IgD-negative memory B cell (primary cell): ENCODE measurements at regions not wholly inside any gene's neighbourhood (a gene's known extent, or its start where the extent isn't known, plus 50 kb on each side); places are given as distances from the start of the nearest gene placed in this dataset.

ENCODE experiments used
- H3K27ac Mint-ChIP-seq, 3 donors: one replicate each; pipeline ENCODE4 v1.8.0; 2020 to 2022; ENCODE audit warnings: mild to moderate bottlenecking in 3 of 3, mixed read lengths in 3 of 3, moderate library complexity in 1 of 3
- H3K27me3 Mint-ChIP-seq: one replicate; pipeline ENCODE4 v1.8.0; 2021; ENCODE audit warnings: mixed read lengths
- H3K36me3 Mint-ChIP-seq: one replicate; pipeline ENCODE4 v1.8.0; 2020; ENCODE audit warnings: mild to moderate bottlenecking, mixed read lengths
- H3K4me1 Mint-ChIP-seq, 3 donors: one replicate each; pipeline ENCODE4 v1.8.0; 2020 to 2022; ENCODE audit warnings: mixed read lengths in 3 of 3, mild to moderate bottlenecking in 1 of 3
- H3K4me3 Mint-ChIP-seq, 4 donors: one replicate each; pipeline ENCODE4 v1.8.0; 2020 to 2022; ENCODE audit warnings: mild to moderate bottlenecking in 4 of 4, mixed read lengths in 4 of 4, moderate library complexity in 3 of 4
- H3K9me3 Mint-ChIP-seq, 3 donors: one replicate each; pipeline ENCODE4 v1.8.0; 2020 to 2021; ENCODE audit warnings: mixed read lengths in 3 of 3, mild to moderate bottlenecking in 1 of 3

GRCh38 chr1:234992065-234992464 is 136.6 kb downstream of the TOMM20 start:
- H3K4me3 Mint-ChIP-seq, result no peak overlapping the region
- H3K27ac Mint-ChIP-seq, result no peak overlapping the region

GRCh38 chr1:234990874-234991801 is 137.5 kb downstream of the TOMM20 start:
- Mint-ChIP-seq H3K27ac (peak overlapping the region in 2 of 3 donors; percentile 23 to 39), H3K9me3 (no peaks in the 10 kb centered on the region), H3K4me1 (peaks cover 27 to 31% (median 30%) of the 10 kb centered on the region in 3 donors), H3K27me3 (no peaks in the 10 kb centered on the region), H3K36me3 (no peaks in the 10 kb centered on the region), H3K4me3 (no peak overlapping the region)

More at GRCh38 chr1:234992065-234992464, 136.6 kb downstream of the TOMM20 start:
- no peaks in the 10 kb centered on the region for H3K9me3 Mint-ChIP-seq
- no peaks in the 10 kb centered on the region for H3K27me3 Mint-ChIP-seq
- H3K36me3 Mint-ChIP-seq, result no peaks in the 10 kb centered on the region
- H3K4me1 Mint-ChIP-seq, result peaks cover 20 to 23% (median 23%) of the 10 kb centered on the region in 3 donors

GRCh38 chr1:234990328-234990675 is 138.3 kb downstream of the TOMM20 start:
- H3K27ac Mint-ChIP-seq, result no peak overlapping the region
- peaks cover 27 to 31% (median 30%) of the 10 kb centered on the region in 3 donors for H3K4me1 Mint-ChIP-seq
- no peaks in the 10 kb centered on the region for H3K36me3 Mint-ChIP-seq
- no peak overlapping the region for H3K4me3 Mint-ChIP-seq
- no peaks in the 10 kb centered on the region for H3K27me3 Mint-ChIP-seq
- H3K9me3 Mint-ChIP-seq, result no peaks in the 10 kb centered on the region

GRCh38 chr1:234989479-234990327 is 138.9 kb downstream of the TOMM20 start:
- no peaks in the 10 kb centered on the region for H3K36me3 Mint-ChIP-seq
- H3K27ac Mint-ChIP-seq, result no peak overlapping the region
- H3K27me3 Mint-ChIP-seq, result no peaks in the 10 kb centered on the region
- H3K4me1 Mint-ChIP-seq, result peaks cover 27 to 31% (median 30%) of the 10 kb centered on the region in 3 donors
- H3K9me3 Mint-ChIP-seq, result no peaks in the 10 kb centered on the region
- H3K4me3 Mint-ChIP-seq, result no peak overlapping the region

- Mint-ChIP-seq H3K27ac (no peak overlapping the region), H3K36me3 (peaks cover 2% of the 10 kb centered on the region), H3K9me3 (no peaks in the 10 kb centered on the region), H3K4me3 (no peak overlapping the region), H3K4me1 (peaks cover 31 to 37% (median 37%) of the 10 kb centered on the region in 3 donors), H3K27me3 (no peaks in the 10 kb centered on the region)
These were observed 139.6 kb downstream of the TOMM20 start for GRCh38 chr1:234989019-234989418.

- Mint-ChIP-seq H3K27me3 (no peaks in the 10 kb centered on the region), H3K27ac (no peak overlapping the region), H3K36me3 (peaks cover 2% of the 10 kb centered on the region), H3K4me1 (peaks cover 31 to 41% (median 40%) of the 10 kb centered on the region in 3 donors), H3K4me3 (peak overlapping the region in 1 of 4 donors; percentile 88), H3K9me3 (no peaks in the 10 kb centered on the region)
These were observed 140.1 kb downstream of the TOMM20 start for GRCh38 chr1:234988536-234988935.

GRCh38 chr1:234988155-234988517 is 140.5 kb downstream of the TOMM20 start:
- Mint-ChIP-seq H3K4me3 (peak overlapping the region in 2 of 4 donors; percentile 77 to 88), H3K27ac (no peak overlapping the region), H3K4me1 (peaks cover 31 to 41% (median 40%) of the 10 kb centered on the region in 3 donors), H3K9me3 (no peaks in the 10 kb centered on the region), H3K36me3 (peaks cover 2% of the 10 kb centered on the region), H3K27me3 (no peaks in the 10 kb centered on the region)

GRCh38 chr1:234987415-234988154 is 141.1 kb downstream of the TOMM20 start:
- peaks cover 2% of the 10 kb centered on the region for H3K36me3 Mint-ChIP-seq
- H3K9me3 Mint-ChIP-seq, result no peaks in the 10 kb centered on the region
- H3K4me3 Mint-ChIP-seq, result peak overlapping the region; percentile 8 to 88 (median 71)
- H3K4me1 Mint-ChIP-seq, result peaks cover 31 to 41% (median 40%) of the 10 kb centered on the region in 3 donors
- H3K27ac Mint-ChIP-seq, result peak overlapping the region in 1 of 3 donors; percentile 75
- H3K27me3 Mint-ChIP-seq, result no peaks in the 10 kb centered on the region

- H3K9me3 Mint-ChIP-seq, result no peaks in the 10 kb centered on the region
- peaks cover 33 to 41% (median 40%) of the 10 kb centered on the region in 3 donors for H3K4me1 Mint-ChIP-seq
- H3K27ac Mint-ChIP-seq, result peak overlapping the region in 1 of 3 donors; percentile 75
- peaks cover 2% of the 10 kb centered on the region for H3K36me3 Mint-ChIP-seq
- peak overlapping the region; percentile 23 to 65 (median 45) for H3K4me3 Mint-ChIP-seq
- H3K27me3 Mint-ChIP-seq, result no peaks in the 10 kb centered on the region
These were observed 141.8 kb downstream of the TOMM20 start for GRCh38 chr1:234986750-234987414.

GRCh38 chr1:234985516-234986294 is 142.9 kb downstream of the TOMM20 start:
- H3K9me3 Mint-ChIP-seq, result no peaks in the 10 kb centered on the region
- no peaks in the 10 kb centered on the region for H3K27me3 Mint-ChIP-seq
- H3K4me1 Mint-ChIP-seq, result peaks cover 38 to 43% (median 39%) of the 10 kb centered on the region in 3 donors
- H3K4me3 Mint-ChIP-seq, result no peak overlapping the region
- no peak overlapping the region for H3K27ac Mint-ChIP-seq
- peaks cover 2% of the 10 kb centered on the region for H3K36me3 Mint-ChIP-seq

- Mint-ChIP-seq H3K27me3 (no peaks in the 10 kb centered on the region), H3K4me1 (peaks cover 39 to 50% (median 45%) of the 10 kb centered on the region in 3 donors), H3K4me3 (peak overlapping the region in 2 of 4 donors; percentile 17 to 51), H3K36me3 (peaks cover 2% of the 10 kb centered on the region), H3K9me3 (no peaks in the 10 kb centered on the region), H3K27ac (no peak overlapping the region)
These were observed 143.6 kb downstream of the TOMM20 start for GRCh38 chr1:234985007-234985370.

- no peaks in the 10 kb centered on the region for H3K27me3 Mint-ChIP-seq
- H3K9me3 Mint-ChIP-seq, result no peaks in the 10 kb centered on the region
- peak overlapping the region in 2 of 3 donors; percentile 5 to 15 for H3K27ac Mint-ChIP-seq
- H3K36me3 Mint-ChIP-seq, result peaks cover 2% of the 10 kb centered on the region
- H3K4me3 Mint-ChIP-seq, result peak overlapping the region in 1 of 4 donors; percentile 72
- peaks cover 50 to 60% (median 58%) of the 10 kb centered on the region in 3 donors for H3K4me1 Mint-ChIP-seq
These were observed 144.9 kb downstream of the TOMM20 start for GRCh38 chr1:234983564-234984238.

- H3K27ac Mint-ChIP-seq, result no peak overlapping the region
- no peaks in the 10 kb centered on the region for H3K9me3 Mint-ChIP-seq
- H3K27me3 Mint-ChIP-seq, result no peaks in the 10 kb centered on the region
- peak overlapping the region in 2 of 4 donors; percentile 18 to 41 for H3K4me3 Mint-ChIP-seq
- peaks cover 46 to 61% (median 57%) of the 10 kb centered on the region in 3 donors for H3K4me1 Mint-ChIP-seq
- H3K36me3 Mint-ChIP-seq, result peaks cover 2% of the 10 kb centered on the region
These were observed 146.9 kb downstream of the TOMM20 start for GRCh38 chr1:234981758-234982157.
